Subcutaneous abdominal adipose tissue (tissue), 5 donors: ENCODE measurements at regions not wholly inside any gene's neighbourhood (a gene's known extent, or its start where the extent isn't known, plus 50 kb on each side); places are given as distances from the start of the nearest gene placed in this dataset.
"Not testable (repeated sequence)": the region's sequence is repeated elsewhere in the genome, so short reads cannot be mapped to it uniquely, and the experiment has no call there.

ENCODE experiments used
- H3K27ac ChIP-seq: one replicate; pipeline ENCODE4 v1.7.0; 2013; ENCODE audit warnings: low read depth, mild to moderate bottlenecking, inconsistent platforms, low read length, moderate library complexity
- H3K27me3 ChIP-seq, 5 donors: one replicate each; pipeline ENCODE4 v1.7.0; 2013; ENCODE audit warnings: low read length in 5 of 5, inconsistent platforms in 1 of 5; ENCODE audit not compliant: control insufficient read depth in 5 of 5, insufficient read depth in 4 of 5
- H3K36me3 ChIP-seq, 5 donors: one replicate each; pipeline ENCODE4 v1.7.0; 2013; ENCODE audit warnings: low read length in 5 of 5; ENCODE audit not compliant: control insufficient read depth in 5 of 5, insufficient read depth in 5 of 5
- H3K4me1 ChIP-seq, 5 donors: one replicate each; pipeline ENCODE4 v1.7.0; 2013; ENCODE audit warnings: low read length in 5 of 5, mild to moderate bottlenecking in 3 of 5, moderate library complexity in 1 of 5; ENCODE audit not compliant: control insufficient read depth in 5 of 5, insufficient read depth in 5 of 5
- H3K4me3 ChIP-seq, 5 donors: one replicate each; pipeline ENCODE4 v1.7.0; 2013; ENCODE audit warnings: low read length in 5 of 5, low read depth in 1 of 5
- H3K9ac ChIP-seq, 5 donors: one replicate each; pipeline ENCODE4 v1.7.0; 2013; ENCODE audit warnings: low read length in 5 of 5, mild to moderate bottlenecking in 4 of 5, moderate library complexity in 3 of 5
- H3K9me3 ChIP-seq, 5 donors: one replicate each; pipeline ENCODE4 v1.7.0; 2013; ENCODE audit warnings: low read length in 5 of 5; ENCODE audit not compliant: control insufficient read depth in 5 of 5
- donor health status: healthy.
- donor health status: healthy.
- donor health status: healthy.
- donor health status: healthy.
- donor health status: healthy.

DNA sequence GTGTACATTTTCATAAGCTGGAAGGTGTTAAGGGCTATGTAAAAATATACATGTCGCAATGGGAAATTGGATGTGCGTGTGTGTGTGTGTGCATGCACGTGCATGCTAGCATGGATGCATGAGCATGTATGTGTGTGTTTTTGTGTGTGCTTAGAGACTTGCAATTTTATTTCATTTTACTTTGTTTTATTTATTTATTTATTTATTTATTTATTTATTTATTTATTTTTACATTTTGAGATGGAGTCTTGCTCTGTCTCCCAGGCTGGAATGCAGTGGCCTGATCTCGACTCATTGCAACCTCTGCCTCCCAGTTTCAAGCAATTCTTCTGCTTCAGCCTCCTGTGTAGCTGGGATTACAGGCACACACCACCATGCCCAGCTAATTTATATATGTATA lies 50.4 kb upstream of the CDH9 start:
- not testable (repeated sequence) for H3K36me3 ChIP-seq, H3K4me3 ChIP-seq, H3K27ac ChIP-seq, H3K4me1 ChIP-seq, H3K27me3 ChIP-seq, H3K9ac ChIP-seq, H3K9me3 ChIP-seq
